Liver (tissue), 8 donors: ENCODE measurements at regions not wholly inside any gene's neighbourhood (a gene's known extent, or its start where the extent isn't known, plus 50 kb on each side); places are given as distances from the start of the nearest gene placed in this dataset.

ENCODE experiments used
- DNase-seq: peaks from one replicate; pipeline ENCODE4 v3.0.0-alpha.2; 2017; ENCODE audit warnings: low spot score
- H3K27ac ChIP-seq, 2 donors: one replicate each; pipeline ENCODE4 v1.7.0; 2013; ENCODE audit warnings: inconsistent platforms in 2 of 2, low read length in 2 of 2, control low read depth in 1 of 2, low read depth in 1 of 2, mild to moderate bottlenecking in 1 of 2
- H3K27me3 ChIP-seq, 4 donors: one replicate each; pipeline versions ENCODE4 v1.6.1 to v1.7.0; 2013; ENCODE audit warnings: low read length in 3 of 4, inconsistent platforms in 1 of 4, mild to moderate bottlenecking in 1 of 4, moderate library complexity in 1 of 4; ENCODE audit not compliant: control insufficient read depth in 4 of 4, insufficient read depth in 4 of 4
- H3K36me3 ChIP-seq, 4 donors: one replicate each; pipeline versions ENCODE4 v1.6.1 to v1.7.0; 2013; ENCODE audit warnings: low read length in 3 of 4, mild to moderate bottlenecking in 3 of 4, low read depth in 1 of 4, moderate library complexity in 1 of 4; ENCODE audit not compliant: control insufficient read depth in 4 of 4, insufficient read depth in 3 of 4
- H3K4me1 ChIP-seq, 4 donors: one replicate each; pipeline versions ENCODE4 v1.6.1 to v1.7.0; 2013; ENCODE audit warnings: low read length in 3 of 4, mild to moderate bottlenecking in 3 of 4, moderate library complexity in 1 of 4; ENCODE audit not compliant: control insufficient read depth in 4 of 4, insufficient read depth in 4 of 4
- H3K4me3 ChIP-seq, 3 donors: one replicate each; pipeline versions ENCODE4 v1.6.1 to v1.7.0; 2013; ENCODE audit warnings: low read length in 3 of 3, control low read depth in 1 of 3, low read depth in 1 of 3, mild to moderate bottlenecking in 1 of 3
- H3K9ac ChIP-seq, 2 donors: one replicate each; pipeline ENCODE4 v1.7.0; 2013; ENCODE audit warnings: low read length in 2 of 2, mild to moderate bottlenecking in 2 of 2, moderate library complexity in 2 of 2, control low read depth in 1 of 2, low read depth in 1 of 2
- H3K9me3 ChIP-seq, 4 donors: one replicate each; pipeline versions ENCODE4 v1.6.1 to v1.7.0; 2013; ENCODE audit warnings: low read length in 3 of 4; ENCODE audit not compliant: control insufficient read depth in 4 of 4
- ATF3 ChIP-seq: IDR thresholded peaks from 2 replicates; pipeline ENCODE4 v1.6.1; 2016; ENCODE audit warnings: antibody characterized with exemption
- CTCF ChIP-seq: fragments of 150-350 bp; IDR thresholded peaks from 2 replicates; pipeline ENCODE4 v1.5.1; 2017; ENCODE audit warnings: improper control_type of control experiment, low read depth, low read length; ENCODE audit not compliant: missing input control
- EGR1 ChIP-seq, 2 donors: IDR thresholded peaks; 2 replicates each; pipeline ENCODE4 v1.6.1; 2016 to 2018; ENCODE audit warnings: antibody characterized with exemption in 2 of 2, low read depth in 2 of 2
- FOXA1 ChIP-seq: IDR thresholded peaks from 2 replicates; pipeline ENCODE4 v1.6.1; 2016; ENCODE audit warnings: antibody characterized with exemption
- GABPA ChIP-seq, 2 donors: IDR thresholded peaks in 1 of 2; conservative IDR thresholded peaks in 1 of 2; 2 replicates each; pipeline ENCODE4 v1.6.1; 2016; ENCODE audit warnings: antibody characterized with exemption in 2 of 2, mild to moderate bottlenecking in 1 of 2, moderate library complexity in 1 of 2
- HNF4A ChIP-seq, 2 donors: conservative IDR thresholded peaks; 2 replicates each; pipeline ENCODE4 v1.6.1; 2016; ENCODE audit warnings: antibody characterized with exemption in 2 of 2, mild to moderate bottlenecking in 2 of 2
- HNF4G ChIP-seq: IDR thresholded peaks from 2 replicates; pipeline ENCODE4 v1.6.1; 2016; ENCODE audit warnings: antibody characterized with exemption
- JUND ChIP-seq, 2 donors: IDR thresholded peaks; 2 replicates each; pipeline ENCODE4 v1.6.1; 2016; ENCODE audit warnings: antibody characterized with exemption in 2 of 2
- MAX ChIP-seq: IDR thresholded peaks from 2 replicates; pipeline ENCODE4 v1.6.1; 2016; ENCODE audit warnings: antibody characterized with exemption
- NR2F2 ChIP-seq: IDR thresholded peaks from 2 replicates; pipeline ENCODE4 v1.6.1; 2016; ENCODE audit warnings: antibody characterized with exemption
- RAD21 ChIP-seq, 2 donors: IDR thresholded peaks; 2 replicates each; pipeline ENCODE4 v1.6.1; 2016; ENCODE audit warnings: antibody characterized with exemption in 2 of 2, mild to moderate bottlenecking in 2 of 2
- REST ChIP-seq: IDR thresholded peaks from 2 replicates; pipeline ENCODE4 v1.6.1; 2016; ENCODE audit warnings: antibody characterized with exemption, mild to moderate bottlenecking
- RXRA ChIP-seq, 2 donors: IDR thresholded peaks; 2 replicates each; pipeline ENCODE4 v1.6.1; 2017 to 2018; ENCODE audit warnings: antibody characterized with exemption in 2 of 2, mild to moderate bottlenecking in 1 of 2
- SP1 ChIP-seq: IDR thresholded peaks from 2 replicates; pipeline ENCODE4 v1.6.1; 2018; ENCODE audit warnings: antibody characterized with exemption, mild to moderate bottlenecking
- TAF1 ChIP-seq: conservative IDR thresholded peaks from 2 replicates; pipeline ENCODE4 v1.6.1; 2016; ENCODE audit warnings: antibody characterized with exemption, mild to moderate bottlenecking
- YY1 ChIP-seq: IDR thresholded peaks from 2 replicates; pipeline ENCODE4 v1.6.1; 2016; ENCODE audit warnings: antibody characterized with exemption, mild to moderate bottlenecking
- ZBTB33 ChIP-seq: IDR thresholded peaks from 2 replicates; pipeline ENCODE4 v1.6.1; 2016; ENCODE audit warnings: antibody characterized with exemption
- WGBS: extraction: QIAGEN DNeasy Blood & Tissue Kit; methylation state at CpG from one replicate; pipeline ENCODE4 v1.1.7; 2013; 5-methylcytosine and 5-hydroxymethylcytosine counted together
- donor health status: healthy.
- donor health status: healthy.
- donor health status: healthy.
- donor health status: healthy.
- donor health status: healthy.

GRCh38 chr12:92370828-92371227 is 225.2 kb upstream of the BTG1 start:
- Histone ChIP-seq H3K4me3 (no peak overlapping the region), H3K36me3 (no peaks in the 10 kb centered on the region), H3K9ac (no peak overlapping the region), H3K27me3 (no peaks in the 10 kb centered on the region), H3K27ac (no peak overlapping the region), H3K4me1 (no peaks in the 10 kb centered on the region), H3K9me3 (no peaks in the 10 kb centered on the region)
- no peak for DNase-seq
- no peak for TF ChIP-seq GABPA (IDR thresholded peaks at IDR 0.05 in 1 of 2, conservative IDR thresholded peaks at IDR 0.05 in 1 of 2)
- no peak for TF ChIP-seq NR2F2
- no peak for TF ChIP-seq RXRA (IDR thresholded peaks at IDR 0.05)
- TF ChIP-seq JUND (IDR thresholded peaks at IDR 0.05): no peak
- TF ChIP-seq REST: no peak
- TF ChIP-seq TAF1: no peak
- no peak for TF ChIP-seq FOXA1
- no peak for TF ChIP-seq HNF4G
- TF ChIP-seq SP1: no peak
- TF ChIP-seq YY1: no peak
- no peak for TF ChIP-seq HNF4A (conservative IDR thresholded peaks at IDR 0.05)
- no peak for TF ChIP-seq MAX

GRCh38 chr12:92369636-92370035 is 224.0 kb upstream of the BTG1 start:
- Histone ChIP-seq H3K9me3 (no peaks in the 10 kb centered on the region), H3K9ac (no peak overlapping the region), H3K4me1 (no peaks in the 10 kb centered on the region), H3K27ac (no peak overlapping the region), H3K36me3 (no peaks in the 10 kb centered on the region), H3K4me3 (no peak overlapping the region), H3K27me3 (no peaks in the 10 kb centered on the region)
- no peak for DNase-seq
- 96% methylated on average over 2 of the region's 2 CpGs for WGBS
- TF ChIP-seq EGR1 (IDR thresholded peaks at IDR 0.05; ENCODE audit: low read depth in 2 of 2) (no peak), RAD21 (IDR thresholded peaks at IDR 0.05) (no peak), RXRA (IDR thresholded peaks at IDR 0.05) (no peak), TAF1 (no peak), CTCF (no peak), GABPA (IDR thresholded peaks at IDR 0.05 in 1 of 2, conservative IDR thresholded peaks at IDR 0.05 in 1 of 2) (no peak), ZBTB33 (no peak), HNF4G (no peak), REST (no peak), HNF4A (conservative IDR thresholded peaks at IDR 0.05) (no peak), FOXA1 (no peak), ATF3 (no peak), YY1 (no peak), NR2F2 (no peak)
